HepG2 (cell line): ENCODE measurements at regions not wholly inside any gene's neighbourhood (a gene's known extent, or its start where the extent isn't known, plus 50 kb on each side); places are given as distances from the start of the nearest gene placed in this dataset.

ENCODE experiments used
- ESRRA ChIP-seq: sonication (generic); formaldehyde crosslinking; IDR thresholded peaks from 2 replicates; pipeline ENCODE4 v1.5.1; 2020; ENCODE audit warnings: mild to moderate bottlenecking, low read depth, missing genetic modification reagents
- JUND ChIP-seq: sonication (generic); formaldehyde crosslinking; IDR thresholded peaks from 2 replicates; pipeline ENCODE4 v1.8.0; 2022; ENCODE audit warnings: mild to moderate bottlenecking, missing genetic modification reagents
- ZNF224 ChIP-seq: sonication (generic); formaldehyde crosslinking; IDR thresholded peaks from 2 replicates; pipeline ENCODE4 v1.5.0; 2020; ENCODE audit warnings: mild to moderate bottlenecking, missing genetic modification reagents
- TF ChIP-seq, protein P1 (sequence below): sonication (generic); formaldehyde crosslinking; IDR thresholded peaks from 2 replicates; pipeline ENCODE4 v1.5.0; 2020; ENCODE audit warnings: missing genetic modification reagents

DNA sequence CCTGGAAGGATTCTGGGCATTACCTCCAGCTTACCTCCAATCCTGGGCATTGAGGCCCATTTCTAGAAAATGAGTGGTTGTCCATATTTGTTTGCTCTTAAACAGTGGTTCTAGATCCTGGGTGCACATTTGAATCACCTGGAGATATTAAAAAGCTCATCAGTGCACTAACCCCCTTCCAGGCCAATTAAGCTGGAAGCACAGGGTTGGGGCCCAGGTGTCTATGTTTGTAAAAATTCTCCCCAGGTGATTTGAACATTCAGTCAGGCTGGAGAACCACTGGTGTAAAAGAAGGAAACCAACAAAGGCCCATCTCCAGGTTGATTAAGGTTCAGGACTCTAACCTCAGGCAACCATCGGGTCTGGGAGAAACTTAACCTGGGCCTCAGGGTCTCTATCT is 102.6 kb upstream of the NANOS1 start:
- TF ChIP-seq JUND (CRISPR knock-in tag), result no peak
- TF ChIP-seq, protein P1, sequence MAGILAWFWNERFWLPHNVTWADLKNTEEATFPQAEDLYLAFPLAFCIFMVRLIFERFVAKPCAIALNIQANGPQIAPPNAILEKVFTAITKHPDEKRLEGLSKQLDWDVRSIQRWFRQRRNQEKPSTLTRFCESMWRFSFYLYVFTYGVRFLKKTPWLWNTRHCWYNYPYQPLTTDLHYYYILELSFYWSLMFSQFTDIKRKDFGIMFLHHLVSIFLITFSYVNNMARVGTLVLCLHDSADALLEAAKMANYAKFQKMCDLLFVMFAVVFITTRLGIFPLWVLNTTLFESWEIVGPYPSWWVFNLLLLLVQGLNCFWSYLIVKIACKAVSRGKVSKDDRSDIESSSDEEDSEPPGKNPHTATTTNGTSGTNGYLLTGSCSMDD, result no peak
- TF ChIP-seq ESRRA (CRISPR knock-in tag), result no peak
- TF ChIP-seq ZNF224 (CRISPR knock-in tag), result no peak
